NT2/D1 (cell line): ENCODE measurements at regions not wholly inside any gene's neighbourhood (a gene's known extent, or its start where the extent isn't known, plus 50 kb on each side); places are given as distances from the start of the nearest gene placed in this dataset.

Experiments used
- DNase-seq: peaks from one replicate; pipeline ENCODE4 v3.0.0-alpha.2; 2011; ENCODE audit warnings: low read depth, low spot score
- H3K27me3 ChIP-seq: 2 replicates; pipeline ENCODE4 v1.6.0; 2011; ENCODE audit warnings: mild to moderate bottlenecking; ENCODE audit not compliant: insufficient read length, insufficient read depth
- H3K36me3 ChIP-seq: 2 replicates; pipeline ENCODE4 v1.6.1; 2011; ENCODE audit warnings: mild to moderate bottlenecking, low read length, mixed read lengths; ENCODE audit not compliant: insufficient read depth, insufficient read length
- H3K4me1 ChIP-seq: 2 replicates; pipeline ENCODE4 v1.5.1; 2011; ENCODE audit not compliant: insufficient read depth, insufficient read length
- H3K4me3 ChIP-seq: 2 replicates; pipeline ENCODE4 v1.5.1; 2011; ENCODE audit warnings: low read depth; ENCODE audit not compliant: insufficient read length
- H3K9ac ChIP-seq: 2 replicates; pipeline ENCODE4 v1.6.0; 2011; ENCODE audit warnings: low read depth; ENCODE audit not compliant: insufficient read length
- H3K9me3 ChIP-seq: 2 replicates; pipeline ENCODE4 v1.5.1; 2011; ENCODE audit warnings: mild to moderate bottlenecking, low read length; ENCODE audit not compliant: insufficient read depth
- SUZ12 ChIP-seq: IDR thresholded peaks from 2 replicates; pipeline ENCODE4 v1.6.1; 2011; ENCODE audit not compliant: insufficient read length, insufficient read depth; ENCODE audit errors: extremely low read depth
- YY1 ChIP-seq: IDR thresholded peaks from 2 replicates; pipeline ENCODE4 v1.6.1; 2011; ENCODE audit not compliant: insufficient read length, insufficient read depth
- ZNF274 ChIP-seq: IDR thresholded peaks from 2 replicates; pipeline ENCODE4 v1.6.1; 2011; ENCODE audit warnings: mild to moderate bottlenecking, low read depth, low read length

DNA sequence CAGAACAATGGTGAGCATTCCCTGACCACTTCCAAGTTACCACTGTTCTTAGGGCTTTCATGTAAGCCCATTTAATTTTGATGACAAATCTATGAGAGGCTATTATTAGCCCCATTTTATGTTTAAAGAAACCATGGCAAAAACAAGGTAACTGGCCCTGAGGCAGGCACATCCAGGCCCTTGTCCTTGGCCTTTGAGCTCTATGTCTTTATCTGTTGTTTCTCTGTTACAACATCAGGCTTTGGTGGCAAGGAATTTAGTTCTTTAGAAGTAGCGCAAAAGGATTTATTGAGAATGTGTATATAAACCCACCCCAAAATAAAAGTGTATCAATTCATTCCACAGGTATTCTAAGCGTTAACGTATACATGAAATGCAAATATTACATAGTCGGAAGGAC, 257.1 kb downstream of the HNMT start:
- TF ChIP-seq ZNF274 (no peak), YY1 (no peak), SUZ12 (no peak)
- Histone ChIP-seq H3K4me3 (no peak overlapping the region), H3K9ac (no peak overlapping the region), H3K36me3 (no peaks in the 10 kb centered on the region), H3K4me1 (no peaks in the 10 kb centered on the region), H3K27me3 (no peaks in the 10 kb centered on the region), H3K9me3 (no peaks in the 10 kb centered on the region)
- DNase-seq, result no peak

DNA sequence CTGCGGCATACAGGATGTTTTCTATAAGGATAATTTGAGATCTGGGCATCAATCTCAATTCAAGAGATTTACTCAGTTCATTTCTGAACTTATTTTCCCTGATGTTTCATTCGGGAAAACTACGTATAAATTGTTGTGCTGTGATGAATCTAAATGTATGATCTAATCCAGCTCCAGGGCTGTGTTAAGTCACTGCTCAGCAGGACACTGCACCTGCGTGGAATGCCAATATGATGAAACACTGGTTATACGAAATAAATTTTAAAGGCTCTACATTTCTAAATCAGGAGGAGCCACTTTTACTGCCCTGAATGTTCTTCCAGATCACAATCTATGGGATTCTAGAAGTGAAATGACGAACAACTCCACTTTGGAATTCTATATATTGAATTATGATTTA, 259.0 kb downstream of the HNMT start:
- H3K4me3 ChIP-seq, result no peak overlapping the region
- peaks cover 3% of the 10 kb centered on the region for H3K4me1 ChIP-seq
- H3K36me3 ChIP-seq, result no peaks in the 10 kb centered on the region
- TF ChIP-seq YY1 (no peak), ZNF274 (no peak), SUZ12 (no peak)
- no peak for DNase-seq
- no peaks in the 10 kb centered on the region for H3K27me3 ChIP-seq
- H3K9me3 ChIP-seq, result no peaks in the 10 kb centered on the region
- H3K9ac ChIP-seq, result no peak overlapping the region

DNA sequence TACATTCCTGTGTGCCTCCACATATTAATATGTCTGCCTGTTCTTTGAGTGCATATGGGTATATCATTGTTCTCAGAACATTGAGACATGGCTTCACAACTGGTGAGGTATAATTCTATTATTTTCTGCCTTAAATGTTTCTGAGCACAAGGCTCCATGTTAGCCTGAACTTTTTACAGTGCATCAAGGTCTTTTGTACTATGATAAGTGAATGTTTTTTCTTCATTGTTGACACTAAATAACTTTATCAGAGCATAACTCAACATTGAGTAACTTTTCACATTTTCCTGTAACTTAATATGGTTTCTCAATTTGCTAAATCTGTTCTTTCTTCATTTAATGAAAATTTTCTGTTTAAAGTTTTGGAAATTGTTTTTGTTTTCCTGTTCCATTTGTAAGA, 262.9 kb downstream of the HNMT start:
- Histone ChIP-seq H3K36me3 (no peaks in the 10 kb centered on the region), H3K9me3 (no peaks in the 10 kb centered on the region), H3K4me1 (peaks cover 3% of the 10 kb centered on the region), H3K9ac (no peak overlapping the region), H3K27me3 (no peaks in the 10 kb centered on the region), H3K4me3 (no peak overlapping the region)
- DNase-seq, result no peak
- TF ChIP-seq ZNF274 (no peak), SUZ12 (no peak), YY1 (no peak)

DNA sequence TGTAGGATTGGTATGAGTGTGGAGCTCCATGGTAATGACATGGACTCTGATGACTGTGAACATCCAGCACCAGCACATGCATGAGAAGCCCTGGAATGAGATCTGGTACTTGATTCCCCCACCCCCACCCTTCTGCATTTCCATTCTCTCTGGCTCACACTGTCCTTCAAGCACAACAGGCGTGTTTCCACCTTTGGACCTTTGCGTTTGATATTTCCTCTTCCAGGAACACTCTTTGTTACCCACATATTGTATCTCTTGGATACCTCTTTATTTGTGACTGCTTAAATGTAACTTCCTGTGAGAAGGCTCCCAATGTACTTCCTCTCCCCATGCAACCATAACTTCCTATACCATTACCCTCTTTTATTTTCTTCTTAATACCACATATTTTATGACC, 263.8 kb downstream of the HNMT start:
- no peaks in the 10 kb centered on the region for H3K36me3 ChIP-seq
- H3K9ac ChIP-seq, result no peak overlapping the region
- no peaks in the 10 kb centered on the region for H3K27me3 ChIP-seq
- H3K4me1 ChIP-seq, result peaks cover 3% of the 10 kb centered on the region
- H3K4me3 ChIP-seq, result no peak overlapping the region
- DNase-seq, result no peak
- H3K9me3 ChIP-seq, result no peaks in the 10 kb centered on the region
- TF ChIP-seq SUZ12 (no peak), ZNF274 (no peak), YY1 (no peak)

DNA sequence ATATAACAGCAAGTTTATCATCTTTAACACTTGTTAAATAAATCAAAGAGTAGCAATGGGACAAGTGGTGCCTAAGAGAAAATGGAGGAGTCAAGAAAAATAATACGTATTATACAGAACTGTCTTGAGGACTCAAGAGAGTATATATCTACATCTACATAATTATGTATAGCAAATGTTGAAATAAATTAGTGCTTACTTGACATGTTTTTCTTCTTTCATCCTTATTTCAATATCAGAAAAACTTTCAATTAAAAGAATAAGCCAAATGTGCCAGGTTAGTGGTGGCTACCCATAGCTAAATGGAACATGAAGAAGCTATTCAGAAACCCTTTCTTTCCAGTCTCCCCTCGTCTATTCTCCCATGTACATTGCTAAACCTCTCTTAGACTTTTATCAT, 267.3 kb upstream of the SPOPL start:
- Histone ChIP-seq H3K9ac (no peak overlapping the region), H3K9me3 (no peaks in the 10 kb centered on the region), H3K36me3 (no peaks in the 10 kb centered on the region)

DNA sequence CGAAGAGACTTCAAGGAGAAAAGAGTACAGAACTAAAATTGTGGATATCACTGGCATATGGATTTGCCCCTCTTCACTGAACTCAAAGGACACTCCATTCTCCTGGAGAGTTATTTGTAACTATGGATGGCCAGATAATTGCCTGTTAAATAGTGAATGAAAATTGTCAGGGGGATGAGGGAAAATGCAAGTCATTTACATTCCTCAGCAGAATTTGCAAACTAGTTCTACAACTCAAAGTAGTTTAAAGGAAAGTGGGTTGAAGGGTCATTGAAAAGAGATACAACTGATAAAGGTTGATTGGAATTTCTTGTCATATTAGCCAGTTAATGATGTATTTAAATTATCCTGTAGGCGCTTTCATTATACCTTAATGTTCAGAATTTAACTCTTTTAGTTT, 266.5 kb upstream of the SPOPL start:
- no peak overlapping the region for H3K9ac ChIP-seq
- no peak for DNase-seq
- H3K27me3 ChIP-seq, result no peaks in the 10 kb centered on the region
- no peaks in the 10 kb centered on the region for H3K36me3 ChIP-seq
- no peaks in the 10 kb centered on the region for H3K4me1 ChIP-seq
- TF ChIP-seq SUZ12 (no peak), ZNF274 (no peak), YY1 (no peak)
- no peak overlapping the region for H3K4me3 ChIP-seq
- no peaks in the 10 kb centered on the region for H3K9me3 ChIP-seq

More for the DNA sequence above, 267.3 kb upstream of the SPOPL start:
- Histone ChIP-seq H3K4me1 (no peaks in the 10 kb centered on the region), H3K4me3 (no peak overlapping the region), H3K27me3 (no peaks in the 10 kb centered on the region)
- TF ChIP-seq YY1 (no peak), ZNF274 (no peak), SUZ12 (no peak)
- DNase-seq, result no peak

DNA sequence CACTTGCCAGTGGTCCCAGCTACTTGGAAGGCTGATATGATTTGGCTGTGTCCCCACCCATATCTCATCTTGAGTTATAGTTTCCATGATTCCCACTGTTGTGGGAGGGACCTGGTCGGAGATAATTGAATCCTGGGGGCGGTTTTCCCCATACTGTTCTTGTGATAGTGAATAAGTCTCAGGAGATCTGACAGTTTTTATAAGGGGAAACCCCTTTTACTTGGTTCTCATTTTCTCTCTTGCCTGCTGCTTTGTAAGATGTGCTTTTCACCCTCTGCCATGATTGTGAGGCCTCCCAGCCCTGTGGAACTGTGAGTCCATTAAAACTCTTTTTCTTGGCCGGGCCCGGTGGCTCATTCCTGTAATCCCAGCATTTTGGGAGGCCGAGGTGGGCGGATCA, 265.4 kb upstream of the SPOPL start:
- no peaks in the 10 kb centered on the region for H3K4me1 ChIP-seq
- H3K36me3 ChIP-seq, result no peaks in the 10 kb centered on the region
- no peaks in the 10 kb centered on the region for H3K9me3 ChIP-seq
- no peaks in the 10 kb centered on the region for H3K27me3 ChIP-seq
- DNase-seq, result no peak
- TF ChIP-seq YY1, result no peak
- TF ChIP-seq ZNF274, result no peak
- TF ChIP-seq SUZ12, result no peak
- no peak overlapping the region for H3K4me3 ChIP-seq
- H3K9ac ChIP-seq, result no peak overlapping the region
